Kidney capillary endothelial cell (primary cell): ENCODE measurements at regions not wholly inside any gene's neighbourhood (a gene's known extent, or its start where the extent isn't known, plus 50 kb on each side); places are given as distances from the start of the nearest gene placed in this dataset.

Experiments
- DNase-seq: peaks from one replicate; pipeline ENCODE4 v3.0.0-alpha.2; 2018; ENCODE audit warnings: low spot score

GRCh38 chr22:48397531-48398180 lies 1430.0 kb downstream of the BRD1 start:
- DNase-seq, result no peak

GRCh38 chr22:48396785-48397530 lies 1430.7 kb downstream of the BRD1 start:
- DNase-seq, result no peak

- DNase-seq, result no peak
Measured at GRCh38 chr22:48396091-48396784, 1431.4 kb downstream of the BRD1 start.

- no peak for DNase-seq
Measured at GRCh38 chr22:48395201-48395600, 1432.5 kb downstream of the BRD1 start.

- DNase-seq, result no peak
Measured at GRCh38 chr22:48394787-48395186, 1432.9 kb downstream of the BRD1 start.

GRCh38 chr22:48393885-48394284 lies 1433.8 kb downstream of the BRD1 start:
- no peak for DNase-seq

GRCh38 chr22:48393041-48393370 lies 1434.7 kb downstream of the BRD1 start:
- DNase-seq, result no peak

- DNase-seq, result no peak
Measured at GRCh38 chr22:48391820-48392219, 1435.9 kb downstream of the BRD1 start.

- no peak for DNase-seq
Measured at GRCh38 chr22:48391171-48391711, 1436.4 kb downstream of the BRD1 start.

- DNase-seq, result no peak
Measured at GRCh38 chr22:48389916-48390315, 1437.8 kb downstream of the BRD1 start.

- DNase-seq, result no peak
Measured at GRCh38 chr22:48382197-48382596, 1445.5 kb downstream of the BRD1 start.

- DNase-seq, result no peak
Measured at GRCh38 chr22:48380016-48380665, 1447.5 kb downstream of the BRD1 start.

GRCh38 chr22:48379371-48379770 lies 1448.3 kb downstream of the BRD1 start:
- DNase-seq, result no peak

GRCh38 chr22:48378673-48379072 lies 1449.0 kb downstream of the BRD1 start:
- no peak for DNase-seq

- DNase-seq, result no peak
Measured at GRCh38 chr22:48376936-48377712, 1450.5 kb downstream of the BRD1 start.

GRCh38 chr22:48376428-48376827 lies 1451.2 kb downstream of the BRD1 start:
- no peak for DNase-seq

- DNase-seq, result no peak
Measured at GRCh38 chr22:48373626-48374173, 1454.0 kb downstream of the BRD1 start.

- DNase-seq, result no peak
Measured at GRCh38 chr22:48372390-48372789, 1455.3 kb downstream of the BRD1 start.

- no peak for DNase-seq
Measured at GRCh38 chr22:48371391-48371790, 1456.3 kb downstream of the BRD1 start.

GRCh38 chr22:48370508-48371325 lies 1457.0 kb downstream of the BRD1 start:
- DNase-seq, result no peak
